ENCODE measurements at regions not wholly inside any gene's neighbourhood (a gene's known extent, or its start where the extent isn't known, plus 50 kb on each side); places are given as distances from the start of the nearest gene placed in this dataset.
A peak's percentile ranks its signal among the peaks of the same experiment; 100 is the strongest.

DNA sequence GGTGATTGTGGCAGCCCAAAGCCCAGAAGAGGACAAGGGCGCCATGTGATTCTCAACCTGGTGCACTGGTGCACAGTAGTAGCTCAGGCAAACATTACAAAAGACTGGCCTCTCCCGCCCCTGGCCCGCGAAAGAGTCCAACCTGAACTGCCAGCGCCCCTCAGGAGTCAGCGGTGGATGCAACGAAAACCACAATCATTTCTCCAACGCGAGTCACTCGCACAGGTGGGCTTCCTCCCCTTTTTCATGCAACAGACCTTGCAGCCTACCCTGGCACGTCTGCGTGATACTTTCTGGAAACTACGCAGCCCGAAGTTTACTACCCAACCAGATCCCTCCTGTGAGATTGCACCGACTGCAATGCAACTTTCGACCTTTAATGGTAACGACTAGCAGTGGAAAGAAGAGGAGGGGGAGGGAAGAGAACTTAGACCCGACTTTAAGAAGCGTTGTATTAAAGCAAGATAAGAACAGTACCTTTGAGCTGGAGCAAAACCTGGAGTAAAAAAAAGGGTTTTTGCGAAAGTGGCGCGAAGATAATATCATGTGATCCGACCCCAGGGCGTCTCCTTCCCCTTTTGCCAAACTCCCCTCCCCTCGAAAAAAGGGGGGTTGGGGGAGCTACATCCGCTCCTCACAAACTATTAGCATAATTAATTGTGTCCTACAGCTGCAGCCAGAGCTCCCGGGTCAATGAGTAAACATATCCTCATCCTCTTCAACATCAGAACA is 63.3 kb upstream of the CCDC160 start:
- peak; percentile 56 for DNase-seq

GRCh38 chrX:134174273-134174660 is 62.7 kb upstream of the CCDC160 start:
- DNase-seq: no peak

GRCh38 chrX:134174859-134175258 is 62.1 kb upstream of the CCDC160 start:
- DNase-seq: no peak

GRCh38 chrX:134177527-134177926 is 59.5 kb upstream of the CCDC160 start:
- no peak for DNase-seq

DNA sequence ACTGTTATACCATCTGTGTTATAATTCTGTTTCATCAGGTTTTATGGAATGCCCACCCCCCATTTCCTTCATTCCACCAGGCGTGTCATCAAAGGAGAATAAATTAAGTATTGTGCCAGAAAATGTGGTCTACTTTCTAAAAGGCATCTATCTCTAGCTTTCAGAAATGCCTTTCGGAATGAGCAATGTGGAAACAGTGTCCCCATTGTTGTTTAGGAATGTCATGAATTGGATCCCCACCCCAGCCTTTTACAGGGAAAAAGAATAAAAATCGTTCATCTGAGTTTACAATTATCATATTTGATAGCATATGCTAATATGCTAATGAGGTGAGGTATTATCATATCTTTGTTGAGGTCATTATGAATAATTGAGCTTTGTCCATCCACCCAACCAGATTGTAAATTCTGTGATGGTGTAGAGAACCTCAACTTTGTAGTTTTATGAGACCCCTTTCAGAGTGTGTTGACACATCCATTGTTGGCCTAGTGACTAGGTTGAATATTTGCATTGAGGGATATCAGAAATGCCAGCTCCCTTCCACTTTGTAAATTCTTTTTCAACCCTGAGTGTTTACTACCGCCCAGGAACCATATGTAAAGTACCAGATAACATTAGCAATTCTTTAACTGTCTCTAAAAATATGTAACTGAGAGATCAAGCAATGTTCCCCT is 56.2 kb upstream of the CCDC160 start:
- DNase-seq: no peak

DNA sequence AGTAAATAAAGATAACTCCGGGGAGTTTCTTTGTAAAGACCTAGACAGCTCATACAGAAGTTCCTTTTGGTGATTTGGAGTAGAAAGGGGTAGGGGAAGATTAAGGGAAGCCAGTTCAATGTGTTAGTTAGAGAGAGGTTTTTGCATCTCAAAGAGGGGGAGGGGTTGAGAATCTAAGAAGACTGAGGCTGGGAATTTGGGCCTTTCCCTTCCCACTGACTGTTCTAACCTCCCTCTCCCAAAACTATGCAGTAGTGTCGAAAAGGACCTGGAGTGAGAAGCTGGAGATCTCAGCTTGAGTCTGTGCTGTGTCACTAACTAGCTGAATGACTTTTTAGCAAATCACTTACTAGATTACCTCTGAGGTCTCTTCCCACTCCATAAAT is 55.7 kb upstream of the CCDC160 start:
- no peak for DNase-seq

- DNase-seq: no peak
Measured at GRCh38 chrX:134183665-134184064, 53.3 kb upstream of the CCDC160 start.

DNA sequence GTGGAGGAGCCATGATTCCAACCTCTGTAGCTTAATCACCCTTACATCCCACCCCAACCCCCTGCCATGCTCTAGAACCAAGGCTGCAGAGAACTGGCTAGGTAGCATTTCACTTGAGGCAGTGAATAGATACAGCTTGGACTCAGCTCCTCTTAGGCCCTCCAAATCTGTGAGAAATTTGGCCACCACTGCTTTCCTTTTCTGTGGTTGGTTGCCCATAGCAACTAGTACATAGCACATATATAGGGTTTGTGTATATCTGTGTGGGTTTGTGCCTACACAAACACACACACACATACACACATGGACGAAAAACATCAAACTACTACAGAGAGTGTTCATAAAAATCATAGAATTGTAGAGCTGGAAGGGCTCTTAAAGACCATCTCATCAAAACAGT is 52.0 kb upstream of the CCDC160 start:
- DNase-seq: no peak

DNA sequence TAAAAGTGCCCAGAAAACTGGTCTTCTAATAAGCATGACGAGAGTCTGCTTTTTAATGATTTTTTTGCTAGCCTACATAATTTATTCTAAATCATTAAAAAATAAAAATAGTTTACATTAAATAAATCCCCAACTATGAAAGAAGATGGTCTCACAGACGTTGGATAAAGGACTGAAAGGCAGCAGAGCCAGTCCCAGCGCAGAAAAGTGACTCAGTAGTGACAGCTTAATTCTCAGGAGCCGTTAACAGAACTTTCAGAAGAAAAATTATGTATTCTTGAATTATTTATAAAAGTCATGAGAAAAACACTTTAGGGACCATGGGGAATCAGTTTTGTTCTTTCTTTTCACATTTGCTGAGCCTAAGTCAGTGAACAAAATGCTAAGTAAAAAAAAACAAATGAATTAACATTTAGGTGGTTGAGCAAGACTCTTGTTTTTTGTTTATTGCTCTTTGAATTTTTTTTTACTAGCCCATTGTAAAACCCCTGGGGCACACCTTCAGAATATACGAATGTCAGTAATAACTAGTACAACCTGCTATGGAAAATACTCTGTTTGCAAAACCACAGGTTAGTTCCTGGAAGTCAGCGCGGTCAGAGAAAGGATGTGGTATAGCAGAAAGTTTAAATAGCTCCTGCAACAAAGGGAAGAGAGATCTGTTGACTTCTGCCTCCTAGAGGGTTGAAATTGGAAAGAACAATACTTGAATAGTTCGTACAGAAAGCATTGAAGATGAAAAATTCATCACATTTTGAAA is 50.4 kb upstream of the CCDC160 start:
- peak; percentile 58 for DNase-seq
